Breast epithelium (tissue), 3 donors: ENCODE measurements at regions not wholly inside any gene's neighbourhood (a gene's known extent, or its start where the extent isn't known, plus 50 kb on each side); places are given as distances from the start of the nearest gene placed in this dataset.

Source experiments
- CTCF ChIP-seq, 3 donors: fragments of 450-650 bp; IDR thresholded peaks; one replicate each; pipeline ENCODE4 v1.5.1; 2016 to 2017; ENCODE audit warnings: antibody characterized with exemption in 3 of 3, mild to moderate bottlenecking in 3 of 3, moderate library complexity in 3 of 3
- POLR2A ChIP-seq: fragments of 450-650 bp; IDR thresholded peaks from one replicate; pipeline ENCODE4 v1.6.1; 2016; ENCODE audit warnings: antibody characterized with exemption, mild to moderate bottlenecking, moderate library complexity
- POLR2AphosphoS5 ChIP-seq, 3 donors: sonication (generic); formaldehyde crosslinking; IDR thresholded peaks; one replicate each; pipeline ENCODE4 v1.6.1; 2017; ENCODE audit warnings: antibody characterized with exemption in 3 of 3

- TF ChIP-seq CTCF (IDR thresholded peaks at IDR 0.05) (no peak), POLR2AphosphoS5 (IDR thresholded peaks at IDR 0.05) (no peak), POLR2A (no peak)
Observed at GRCh38 chr1:199685369-199685768, 342.1 kb upstream of the NR5A2 start.
